HL-60 (cell line): ENCODE measurements at regions not wholly inside any gene's neighbourhood (a gene's known extent, or its start where the extent isn't known, plus 50 kb on each side); places are given as distances from the start of the nearest gene placed in this dataset.

Source experiments
- CTCF ChIP-seq: IDR thresholded peaks from one replicate; pipeline ENCODE4 v1.5.1; 2011; ENCODE audit warnings: low read length, control low read depth, inconsistent platforms; ENCODE audit not compliant: insufficient read depth
- GABPA ChIP-seq: IDR thresholded peaks from 2 replicates; pipeline ENCODE4 v1.6.1; 2012; ENCODE audit warnings: low read depth
- POLR2AphosphoS5 ChIP-seq: IDR thresholded peaks from 2 replicates; pipeline ENCODE4 v1.6.1; 2012; ENCODE audit warnings: low read depth
- REST ChIP-seq: IDR thresholded peaks from 2 replicates; pipeline ENCODE4 v1.6.1; 2012; ENCODE audit warnings: low read depth; ENCODE audit not compliant: insufficient replicate concordance
- SPI1 ChIP-seq: IDR thresholded peaks from 2 replicates; pipeline ENCODE4 v1.6.1; 2012; ENCODE audit warnings: low read depth, mild to moderate bottlenecking, borderline replicate concordance

- no peak for TF ChIP-seq REST
- no peak for TF ChIP-seq CTCF
- TF ChIP-seq POLR2AphosphoS5 = no peak
- no peak for TF ChIP-seq SPI1
- no peak for TF ChIP-seq GABPA
These were observed 137.6 kb downstream of the AQP9 start for GRCh38 chr15:58275785-58276184.
